Renal pelvis (tissue), 1 donor: ENCODE measurements at regions not wholly inside any gene's neighbourhood (a gene's known extent, or its start where the extent isn't known, plus 50 kb on each side); places are given as distances from the start of the nearest gene placed in this dataset.
"Not testable (repeated sequence)": the region's sequence is repeated elsewhere in the genome, so short reads cannot be mapped to it uniquely, and the experiment has no call there.

Source experiments
- DNase-seq: peaks from one replicate; pipeline ENCODE4 v3.0.0-alpha.2; 2013

GRCh38 chr10:7108141-7108540 is 302.7 kb downstream of the SFMBT2 start:
- DNase-seq, result no peak

GRCh38 chr10:7107285-7107684 is 303.5 kb downstream of the SFMBT2 start:
- DNase-seq, result no peak

- DNase-seq, result not testable (repeated sequence)
These were observed 306.5 kb downstream of the SFMBT2 start for GRCh38 chr10:7104379-7104778.

GRCh38 chr10:7102557-7103349 is 308.1 kb downstream of the SFMBT2 start:
- DNase-seq, result no peak

- DNase-seq, result no peak
These were observed 308.8 kb downstream of the SFMBT2 start for GRCh38 chr10:7102084-7102483.

- DNase-seq, result no peak
These were observed 309.4 kb downstream of the SFMBT2 start for GRCh38 chr10:7101451-7101850.

- DNase-seq, result no peak
These were observed 310.7 kb downstream of the SFMBT2 start for GRCh38 chr10:7100032-7100702.

GRCh38 chr10:7098160-7098762 is 312.6 kb downstream of the SFMBT2 start:
- no peak for DNase-seq

- DNase-seq, result no peak
These were observed 316.1 kb downstream of the SFMBT2 start for GRCh38 chr10:7094781-7095180.

GRCh38 chr10:7093368-7093767 is 317.5 kb downstream of the SFMBT2 start:
- no peak for DNase-seq

GRCh38 chr10:7092603-7093002 is 318.2 kb downstream of the SFMBT2 start:
- DNase-seq, result no peak

- DNase-seq, result no peak
These were observed 320.3 kb downstream of the SFMBT2 start for GRCh38 chr10:7090529-7090928.

- peak; percentile 70 for DNase-seq
These were observed 324.8 kb downstream of the SFMBT2 start for GRCh38 chr10:7085913-7086589.

- DNase-seq, result peak; percentile 41
These were observed 325.5 kb downstream of the SFMBT2 start for GRCh38 chr10:7085147-7085912.

GRCh38 chr10:7084280-7085005 is 326.4 kb downstream of the SFMBT2 start:
- no peak for DNase-seq

GRCh38 chr10:7082967-7083366 is 327.9 kb downstream of the SFMBT2 start:
- DNase-seq, result no peak

- DNase-seq, result no peak
These were observed 333.0 kb downstream of the SFMBT2 start for GRCh38 chr10:7077880-7078279.

GRCh38 chr10:7075851-7076250 is 335.0 kb downstream of the SFMBT2 start:
- no peak for DNase-seq

- no peak for DNase-seq
These were observed 335.7 kb downstream of the SFMBT2 start for GRCh38 chr10:7075110-7075509.

GRCh38 chr10:7071421-7071820 is 339.4 kb downstream of the SFMBT2 start:
- DNase-seq, result no peak

- no peak for DNase-seq
These were observed 339.9 kb downstream of the SFMBT2 start for GRCh38 chr10:7070950-7071349.
